Lung (tissue), 11 donors: ENCODE measurements at regions not wholly inside any gene's neighbourhood (a gene's known extent, or its start where the extent isn't known, plus 50 kb on each side); places are given as distances from the start of the nearest gene placed in this dataset.

Experiments used
- ATAC-seq: fragments of 200-7000 bp; cut with Tn5 transposase; one replicate; pipeline ENCODE4 v1.9.1; 2020; ENCODE audit warnings: moderate number of reproducible peaks; ENCODE audit not compliant: insufficient read depth, low FRiP score
- DNase-seq, 3 donors: peaks; one replicate each; pipeline ENCODE4 v3.0.0-alpha.2; 2013 to 2017
- H3K27ac ChIP-seq, 2 donors: one replicate each; pipeline ENCODE4 v1.5.1; 2013; ENCODE audit warnings: mild to moderate bottlenecking in 2 of 2, moderate library complexity in 2 of 2, control low read depth in 1 of 2, inconsistent platforms in 1 of 2, low read depth in 1 of 2, low read length in 1 of 2
- H3K27me3 ChIP-seq, 3 donors: one replicate each; pipeline ENCODE4 v1.5.1; 2013; ENCODE audit warnings: low read length in 2 of 3; ENCODE audit not compliant: control insufficient read depth in 3 of 3, insufficient read depth in 3 of 3
- H3K36me3 ChIP-seq, 4 donors: one replicate each; pipeline ENCODE4 v1.5.1; 2013; ENCODE audit warnings: low read length in 4 of 4, mild to moderate bottlenecking in 1 of 4, moderate library complexity in 1 of 4; ENCODE audit not compliant: control insufficient read depth in 4 of 4, insufficient read depth in 4 of 4
- H3K4me1 ChIP-seq, 5 donors: one replicate each; pipeline ENCODE4 v1.5.1; 2013; ENCODE audit warnings: low read length in 5 of 5, mild to moderate bottlenecking in 2 of 5, moderate library complexity in 1 of 5; ENCODE audit not compliant: control insufficient read depth in 5 of 5, insufficient read depth in 5 of 5
- H3K4me3 ChIP-seq: one replicate; pipeline ENCODE4 v1.5.1; 2013; ENCODE audit warnings: mild to moderate bottlenecking, control low read depth, moderate library complexity
- H3K9ac ChIP-seq, 2 donors: one replicate each; pipeline ENCODE4 v1.5.1; 2013; ENCODE audit warnings: low read length in 2 of 2, control low read depth in 1 of 2; ENCODE audit not compliant: insufficient read depth in 1 of 2
- H3K9me3 ChIP-seq, 4 donors: one replicate each; pipeline ENCODE4 v1.5.1; 2013; ENCODE audit warnings: low read length in 3 of 4, mild to moderate bottlenecking in 1 of 4, moderate library complexity in 1 of 4; ENCODE audit not compliant: control insufficient read depth in 4 of 4, insufficient read depth in 3 of 4
- CTCF ChIP-seq: IDR thresholded peaks from 2 replicates; pipeline ENCODE4 v1.5.1; 2012; ENCODE audit warnings: mild to moderate bottlenecking; ENCODE audit errors: control extremely low read depth, extremely low read depth
- WGBS, 2 donors: extraction: QIAGEN DNeasy Blood & Tissue Kit; methylation state at CpG; one replicate each; pipeline ENCODE4 v1.1.7; 2013; 5-methylcytosine and 5-hydroxymethylcytosine counted together
- donor health status: control.
- donor health status: control.
- donor health status: Bipolar disorder and iron deficiency.
- donor health status: healthy.
- donor health status: DM: yes; HTN: yes; CAD: no.

GRCh38 chrY:15162211-15162610, 637.9 kb downstream of the NLGN4Y start:
- Histone ChIP-seq H3K27ac (no peak overlapping the region), H3K9me3 (no peaks in the 10 kb centered on the region), H3K9ac (no peak overlapping the region), H3K27me3 (no peaks in the 10 kb centered on the region), H3K4me3 (no peak overlapping the region), H3K4me1 (no peaks in the 10 kb centered on the region), H3K36me3 (no peaks in the 10 kb centered on the region)
- no peak for TF ChIP-seq CTCF
- 91% methylated on average over 2 of the region's 2 CpGs; no CpG with 5 or more reads in 1 of the 2 donors for WGBS, 2 donors
- DNase-seq: no peak
- ATAC-seq: no peak

- 69% methylated on average over 2 of the region's 2 CpGs; no CpG with 5 or more reads in 1 of the 2 donors for WGBS, 2 donors
- H3K9ac ChIP-seq: no peak overlapping the region
- H3K27ac ChIP-seq: no peak overlapping the region
- no peak for DNase-seq
- no peak overlapping the region for H3K4me3 ChIP-seq
- no peaks in the 10 kb centered on the region for H3K36me3 ChIP-seq
- no peaks in the 10 kb centered on the region for H3K4me1 ChIP-seq
- no peaks in the 10 kb centered on the region for H3K9me3 ChIP-seq
- H3K27me3 ChIP-seq: no peaks in the 10 kb centered on the region
- no peak for TF ChIP-seq CTCF
- ATAC-seq: no peak
Observed at GRCh38 chrY:15179890-15180289, 655.6 kb downstream of the NLGN4Y start.

GRCh38 chrY:15229056-15229455, 704.7 kb downstream of the NLGN4Y start:
- TF ChIP-seq CTCF: no peak
- H3K27ac ChIP-seq: no peak overlapping the region
- DNase-seq (no peak), ATAC-seq (no peak)
- H3K9ac ChIP-seq: no peak overlapping the region
- no peaks in the 10 kb centered on the region for H3K27me3 ChIP-seq
- H3K36me3 ChIP-seq: no peaks in the 10 kb centered on the region
- H3K4me1 ChIP-seq: no peaks in the 10 kb centered on the region
- H3K9me3 ChIP-seq: no peaks in the 10 kb centered on the region
- H3K4me3 ChIP-seq: no peak overlapping the region
- 30% methylated on average over 2 of the region's 2 CpGs; no CpG with 5 or more reads in 1 of the 2 donors for WGBS, 2 donors

DNA sequence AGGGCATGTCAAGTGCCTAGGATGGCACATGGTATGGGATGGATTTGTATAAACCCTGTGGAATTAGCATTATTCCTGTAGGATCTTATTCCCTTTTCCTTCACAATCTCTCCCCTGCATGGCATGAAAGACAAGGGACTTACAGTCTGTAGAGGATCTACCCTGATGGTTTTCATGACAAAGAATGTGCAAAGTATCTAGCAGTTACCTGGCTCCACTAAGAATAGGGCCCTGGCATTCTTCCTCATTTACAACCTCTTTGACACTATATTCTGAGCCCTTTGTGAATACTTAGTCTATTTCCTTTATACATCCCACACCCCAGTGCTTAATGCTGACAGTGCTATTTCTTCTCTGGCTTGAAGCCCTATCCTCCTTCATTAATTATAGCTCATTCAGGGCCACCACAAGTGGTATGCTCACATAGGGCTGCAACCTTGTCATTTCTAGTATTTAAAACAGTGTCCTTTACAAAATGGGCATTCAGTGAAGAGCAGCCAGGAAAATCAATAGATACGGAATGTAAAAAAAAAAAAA, 715.3 kb downstream of the NLGN4Y start:
- H3K27me3 ChIP-seq: no peaks in the 10 kb centered on the region
- ATAC-seq (no peak), DNase-seq (no peak)
- H3K4me1 ChIP-seq: no peaks in the 10 kb centered on the region
- H3K9ac ChIP-seq: no peak overlapping the region
- no peak overlapping the region for H3K27ac ChIP-seq
- no peaks in the 10 kb centered on the region for H3K9me3 ChIP-seq
- H3K36me3 ChIP-seq: no peaks in the 10 kb centered on the region
- WGBS, 2 donors: 88% methylated on average over 1 of the region's 1 CpG; no CpG with 5 or more reads in 1 of the 2 donors
- TF ChIP-seq CTCF: no peak
- H3K4me3 ChIP-seq: no peak overlapping the region
